Mesenchymal stem cell (in vitro differentiated cells and primary cell): ENCODE measurements at regions not wholly inside any gene's neighbourhood (a gene's known extent, or its start where the extent isn't known, plus 50 kb on each side); places are given as distances from the start of the nearest gene placed in this dataset.
"Not testable (repeated sequence)": the region's sequence is repeated elsewhere in the genome, so short reads cannot be mapped to it uniquely, and the experiment has no call there.

Experiments
- DNase-seq: peaks from one replicate; pipeline ENCODE4 v3.0.0-alpha.2; 2013
- H2AFZ ChIP-seq: one replicate; pipeline ENCODE4 v1.6.1; 2013; ENCODE audit warnings: low read depth, mild to moderate bottlenecking, control low read depth, inconsistent platforms, low read length, moderate library complexity
- H2AK5ac ChIP-seq: 2 replicates; pipeline ENCODE4 v1.6.1; 2013; ENCODE audit warnings: low read length, moderate library complexity, mild to moderate bottlenecking, inconsistent platforms; ENCODE audit not compliant: severe bottlenecking
- H2BK120ac ChIP-seq: one replicate; pipeline ENCODE4 v1.6.1; 2013; ENCODE audit warnings: low read depth, mild to moderate bottlenecking, inconsistent platforms, low read length, moderate library complexity
- H2BK12ac ChIP-seq, 2 experiments: one replicate each; pipeline ENCODE4 v1.6.1; 2013; ENCODE audit warnings: inconsistent platforms in 2 of 2, low read length in 2 of 2, mild to moderate bottlenecking in 2 of 2, moderate library complexity in 2 of 2, control low read depth in 1 of 2
- H2BK15ac ChIP-seq: one replicate; pipeline ENCODE4 v1.6.1; 2013; ENCODE audit warnings: mild to moderate bottlenecking, low read depth, inconsistent platforms; ENCODE audit not compliant: poor library complexity, severe bottlenecking
- H2BK5ac ChIP-seq: 2 replicates; pipeline ENCODE4 v1.6.1; 2013; ENCODE audit warnings: low read depth, mild to moderate bottlenecking, low read length, control low read depth, inconsistent platforms; ENCODE audit not compliant: poor library complexity, severe bottlenecking
- H3K14ac ChIP-seq, 2 experiments: one replicate each; pipeline ENCODE4 v1.6.1; 2013; ENCODE audit warnings: inconsistent platforms in 2 of 2, low read length in 2 of 2, control low read depth in 1 of 2, mild to moderate bottlenecking in 1 of 2, moderate library complexity in 1 of 2
- H3K18ac ChIP-seq, 2 experiments: one replicate each; pipeline ENCODE4 v1.6.1; 2013; ENCODE audit warnings: inconsistent platforms in 2 of 2, low read length in 2 of 2, control low read depth in 1 of 2, low read depth in 1 of 2, mild to moderate bottlenecking in 1 of 2
- H3K23ac ChIP-seq, 2 experiments: one replicate each; pipeline ENCODE4 v1.6.1; 2013; ENCODE audit warnings: inconsistent platforms in 2 of 2, low read length in 2 of 2, mild to moderate bottlenecking in 2 of 2, moderate library complexity in 2 of 2, control low read depth in 1 of 2
- H3K27ac ChIP-seq: 2 replicates; pipeline ENCODE4 v1.5.1; 2013; ENCODE audit warnings: mild to moderate bottlenecking, moderate library complexity, low read length, control low read depth, inconsistent platforms; ENCODE audit not compliant: poor library complexity, severe bottlenecking
- H3K27me3 ChIP-seq, 2 experiments: 2 replicates each; pipeline versions ENCODE4 v1.6.1 to v1.7.0; 2013; ENCODE audit warnings: low read length in 2 of 2, mild to moderate bottlenecking in 2 of 2, moderate library complexity in 2 of 2, control low read depth in 1 of 2, inconsistent platforms in 1 of 2; ENCODE audit not compliant: control insufficient read depth in 1 of 2, insufficient read depth in 1 of 2
- H3K36me3 ChIP-seq, 2 experiments: 2 replicates each; pipeline versions ENCODE4 v1.6.1 to v1.7.0; 2013; ENCODE audit warnings: low read length in 2 of 2, control low read depth in 1 of 2, inconsistent platforms in 1 of 2, low read depth in 1 of 2, mild to moderate bottlenecking in 1 of 2; ENCODE audit not compliant: insufficient read depth in 2 of 2, control insufficient read depth in 1 of 2
- H3K4ac ChIP-seq, 2 experiments: one replicate each; pipeline ENCODE4 v1.6.1; 2013; ENCODE audit warnings: inconsistent platforms in 2 of 2, low read length in 2 of 2, mild to moderate bottlenecking in 2 of 2, moderate library complexity in 2 of 2, control low read depth in 1 of 2, low read depth in 1 of 2
- H3K4me1 ChIP-seq: 2 replicates; pipeline ENCODE4 v1.6.1; 2013; ENCODE audit warnings: low read depth, low read length, control low read depth; ENCODE audit not compliant: control insufficient read depth, insufficient read depth
- H3K4me2 ChIP-seq: 2 replicates; pipeline ENCODE4 v1.6.1; 2013; ENCODE audit warnings: low read length, mild to moderate bottlenecking, inconsistent platforms; ENCODE audit not compliant: poor library complexity, severe bottlenecking
- H3K4me3 ChIP-seq, 2 experiments: 2 replicates each; pipeline versions ENCODE4 v1.5.1 to v1.7.0; 2013; ENCODE audit warnings: low read length in 2 of 2, mild to moderate bottlenecking in 2 of 2, control low read depth in 1 of 2, low read depth in 1 of 2; ENCODE audit not compliant: insufficient read depth in 1 of 2
- H3K79me1 ChIP-seq: replicated peaks from 2 replicates; pipeline ENCODE4 v1.6.1; 2013; ENCODE audit warnings: mild to moderate bottlenecking, control low read depth, low read length, inconsistent platforms; ENCODE audit not compliant: poor library complexity, severe bottlenecking
- H3K9ac ChIP-seq: 2 replicates; pipeline ENCODE4 v1.7.0; 2013; ENCODE audit warnings: mild to moderate bottlenecking, low read length, moderate library complexity
- H3K9me3 ChIP-seq: 2 replicates; pipeline ENCODE4 v1.7.0; 2013; ENCODE audit warnings: mild to moderate bottlenecking, low read length; ENCODE audit not compliant: control insufficient read depth
- H4K8ac ChIP-seq: one replicate; pipeline ENCODE4 v1.6.1; 2013; ENCODE audit warnings: inconsistent platforms, mild to moderate bottlenecking, low read length, moderate library complexity
- H4K91ac ChIP-seq: one replicate; pipeline ENCODE4 v1.6.1; 2013; ENCODE audit warnings: mild to moderate bottlenecking, low read length, inconsistent platforms
- WGBS: methylation state at CpG from one replicate; pipeline ENCODE4 v1.1.7; 2013; ENCODE audit warnings: mixed read lengths; 5-methylcytosine and 5-hydroxymethylcytosine counted together

DNA sequence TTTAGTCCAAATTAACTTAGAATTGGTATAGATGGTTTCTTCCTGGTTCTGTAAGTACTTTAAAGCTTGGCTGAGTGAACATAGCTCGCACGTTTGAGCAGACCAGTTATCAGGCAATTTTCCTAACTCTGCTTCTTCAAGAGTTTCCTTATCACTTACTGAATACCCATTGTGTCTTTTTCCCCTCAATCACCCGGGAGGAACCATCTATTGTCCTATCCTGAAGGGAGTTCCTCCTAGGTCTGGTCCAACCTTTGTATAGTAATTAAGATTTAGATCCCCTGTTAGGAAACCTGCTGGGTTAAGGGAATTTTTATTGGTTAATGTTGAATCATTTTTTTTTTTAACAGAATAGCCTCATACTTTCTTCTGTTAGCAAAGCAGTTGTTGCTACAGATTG is 1215.0 kb upstream of the ATXN8OS start:
- not testable (repeated sequence) for H3K23ac ChIP-seq, H4K91ac ChIP-seq, H3K4me1 ChIP-seq, H2AFZ ChIP-seq, H3K27ac ChIP-seq, H2BK120ac ChIP-seq, H3K14ac ChIP-seq, H2BK12ac ChIP-seq, H2BK5ac ChIP-seq, H2AK5ac ChIP-seq, H3K27me3 ChIP-seq, H3K36me3 ChIP-seq, H2BK15ac ChIP-seq, H3K79me1 ChIP-seq, H3K4me3 ChIP-seq, H3K4ac ChIP-seq, H3K9ac ChIP-seq, DNase-seq, H4K8ac ChIP-seq, H3K4me2 ChIP-seq, H3K18ac ChIP-seq
- peaks cover 12% of the 10 kb centered on the region for H3K9me3 ChIP-seq
- WGBS, result 53% methylated on average over 2 of the region's 3 CpGs

DNA sequence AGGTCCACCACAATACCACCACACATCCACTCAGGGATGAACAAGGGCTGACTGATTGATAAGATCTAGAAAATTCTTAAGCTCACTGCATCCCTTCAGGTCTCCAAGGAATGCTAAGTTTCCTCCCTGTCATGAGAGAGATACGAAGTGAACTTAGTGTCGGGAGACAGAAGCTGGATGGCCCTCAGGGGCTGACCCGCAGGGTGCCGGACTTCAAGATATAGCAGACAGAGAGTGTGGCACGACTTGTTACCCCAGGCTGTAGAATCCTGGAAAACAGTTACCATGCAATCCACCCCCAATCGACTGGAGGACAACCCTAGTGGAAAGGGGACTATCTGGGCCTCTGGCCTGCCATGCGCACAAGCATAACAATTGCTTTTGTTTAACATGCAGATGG is 1217.5 kb upstream of the ATXN8OS start:
- not testable (repeated sequence) for H3K9ac ChIP-seq, H3K4me1 ChIP-seq, H2BK12ac ChIP-seq, H3K4me2 ChIP-seq, H3K4ac ChIP-seq, H3K79me1 ChIP-seq, H3K27ac ChIP-seq, H3K36me3 ChIP-seq, H4K91ac ChIP-seq, H3K18ac ChIP-seq, H4K8ac ChIP-seq, H2AFZ ChIP-seq, H3K14ac ChIP-seq, DNase-seq, H3K4me3 ChIP-seq, H3K9me3 ChIP-seq, H2BK15ac ChIP-seq, H2BK120ac ChIP-seq, H2AK5ac ChIP-seq, H2BK5ac ChIP-seq, H3K23ac ChIP-seq, H3K27me3 ChIP-seq
- WGBS, result 91% methylated on average over 7 of the region's 7 CpGs

DNA sequence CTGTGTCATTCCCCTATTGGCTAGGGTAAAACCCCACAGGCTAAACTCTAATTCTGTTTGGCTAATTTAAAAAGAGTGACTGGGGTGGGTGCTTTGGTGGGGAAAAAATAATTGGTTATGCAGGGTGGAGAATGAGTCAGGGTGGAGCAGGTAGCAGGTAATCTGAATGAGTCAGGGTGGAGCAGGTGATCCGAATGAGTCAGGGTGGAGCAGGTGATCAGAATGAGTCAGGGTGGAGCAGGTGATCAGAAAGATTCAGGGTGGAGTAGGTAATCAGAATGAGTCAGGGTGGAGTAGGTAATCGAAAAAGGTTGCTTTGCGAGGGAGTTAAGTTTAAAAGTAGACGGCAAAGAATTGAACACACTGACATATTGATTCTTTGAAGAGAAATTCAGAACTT is 1218.8 kb upstream of the ATXN8OS start:
- Histone ChIP-seq H2BK5ac (no peak overlapping the region), H2BK12ac (no peak overlapping the region), H3K18ac (no peak overlapping the region), H2BK120ac (no peak overlapping the region), H3K27me3 (no peaks in the 10 kb centered on the region), H4K91ac (no peak overlapping the region), H3K79me1 (no peaks in the 10 kb centered on the region), H3K36me3 (no peaks in the 10 kb centered on the region), H3K4me1 (no peaks in the 10 kb centered on the region), H3K4ac (no peak overlapping the region), H2AK5ac (no peak overlapping the region), H2AFZ (no peak overlapping the region), H4K8ac (no peak overlapping the region), H3K4me3 (no peak overlapping the region), H2BK15ac (no peak overlapping the region), H3K9ac (no peak overlapping the region), H3K14ac (no peak overlapping the region), H3K9me3 (peaks cover 4% of the 10 kb centered on the region), H3K23ac (no peak overlapping the region), H3K27ac (no peak overlapping the region), H3K4me2 (no peak overlapping the region)
- WGBS, result 89% methylated on average over 3 of the region's 4 CpGs
- DNase-seq, result no peak

- Histone ChIP-seq H4K91ac (no peak overlapping the region), H3K14ac (no peak overlapping the region), H3K4me2 (no peak overlapping the region), H3K18ac (no peak overlapping the region), H3K36me3 (no peaks in the 10 kb centered on the region), H2BK5ac (no peak overlapping the region), H3K79me1 (no peaks in the 10 kb centered on the region), H2AK5ac (no peak overlapping the region), H3K4ac (no peak overlapping the region), H3K27me3 (no peaks in the 10 kb centered on the region), H3K23ac (no peak overlapping the region), H2BK120ac (no peak overlapping the region), H3K4me1 (no peaks in the 10 kb centered on the region), H2AFZ (no peak overlapping the region), H3K27ac (no peak overlapping the region), H3K9me3 (peaks cover 28% of the 10 kb centered on the region), H3K9ac (no peak overlapping the region), H2BK12ac (no peak overlapping the region), H4K8ac (no peak overlapping the region), H2BK15ac (no peak overlapping the region), H3K4me3 (no peak overlapping the region)
- no peak for DNase-seq
- no CpG with 5 or more reads among the region's 2 CpGs for WGBS
Observed at GRCh38 chr13:68872338-68872737, 1235.3 kb upstream of the ATXN8OS start.
